PC-9 (cell line): ENCODE measurements at regions not wholly inside any gene's neighbourhood (a gene's known extent, or its start where the extent isn't known, plus 50 kb on each side); places are given as distances from the start of the nearest gene placed in this dataset.

Experiments used
- EZH2 ChIP-seq: fragments of 200-600 bp; sonication (generic); IDR thresholded peaks from 2 replicates; pipeline ENCODE4 v1.8.0; 2017; ENCODE audit warnings: antibody characterized with exemption, low read depth
- TF ChIP-seq, protein P1 (sequence below): fragments of 200-600 bp; sonication (generic); conservative IDR thresholded peaks from 2 replicates; pipeline ENCODE4 v1.6.1; 2017; ENCODE audit warnings: mixed run types, antibody characterized with exemption, mild to moderate bottlenecking, moderate library complexity

DNA sequence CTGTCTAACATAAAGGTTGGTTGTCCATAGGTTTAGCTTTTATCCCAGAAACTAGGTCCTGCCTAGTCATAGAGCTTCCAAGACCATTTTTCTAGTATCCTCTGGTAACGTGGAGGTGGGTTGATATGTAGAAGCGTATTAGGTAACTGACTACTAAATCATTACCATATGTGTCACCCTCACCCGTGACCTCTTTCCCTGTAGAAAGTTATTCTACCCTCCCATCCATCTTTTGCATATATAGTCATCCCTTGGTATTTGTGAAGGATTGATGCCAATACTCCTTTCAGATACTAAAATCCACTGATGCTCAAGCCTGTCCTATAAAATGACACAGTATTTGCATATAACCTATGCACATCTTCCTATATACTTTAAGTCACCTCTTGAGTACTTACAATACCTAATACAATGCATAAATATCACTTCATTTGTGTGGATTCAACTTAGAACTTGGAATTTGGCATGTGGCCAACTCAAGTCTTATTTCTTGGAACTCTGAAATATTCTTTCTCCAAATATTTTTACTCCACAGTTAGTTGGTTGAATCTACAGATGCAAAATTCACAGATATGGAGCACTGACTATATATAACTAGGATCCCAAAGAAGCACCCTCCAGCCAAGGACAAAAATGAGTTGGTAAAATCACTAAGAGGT, 497.0 kb upstream of the TENM4 start:
- TF ChIP-seq, protein P1, sequence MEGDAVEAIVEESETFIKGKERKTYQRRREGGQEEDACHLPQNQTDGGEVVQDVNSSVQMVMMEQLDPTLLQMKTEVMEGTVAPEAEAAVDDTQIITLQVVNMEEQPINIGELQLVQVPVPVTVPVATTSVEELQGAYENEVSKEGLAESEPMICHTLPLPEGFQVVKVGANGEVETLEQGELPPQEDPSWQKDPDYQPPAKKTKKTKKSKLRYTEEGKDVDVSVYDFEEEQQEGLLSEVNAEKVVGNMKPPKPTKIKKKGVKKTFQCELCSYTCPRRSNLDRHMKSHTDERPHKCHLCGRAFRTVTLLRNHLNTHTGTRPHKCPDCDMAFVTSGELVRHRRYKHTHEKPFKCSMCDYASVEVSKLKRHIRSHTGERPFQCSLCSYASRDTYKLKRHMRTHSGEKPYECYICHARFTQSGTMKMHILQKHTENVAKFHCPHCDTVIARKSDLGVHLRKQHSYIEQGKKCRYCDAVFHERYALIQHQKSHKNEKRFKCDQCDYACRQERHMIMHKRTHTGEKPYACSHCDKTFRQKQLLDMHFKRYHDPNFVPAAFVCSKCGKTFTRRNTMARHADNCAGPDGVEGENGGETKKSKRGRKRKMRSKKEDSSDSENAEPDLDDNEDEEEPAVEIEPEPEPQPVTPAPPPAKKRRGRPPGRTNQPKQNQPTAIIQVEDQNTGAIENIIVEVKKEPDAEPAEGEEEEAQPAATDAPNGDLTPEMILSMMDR: no peak
- TF ChIP-seq EZH2: no peak
